CD1c-positive myeloid dendritic cell (primary cell): ENCODE measurements at regions not wholly inside any gene's neighbourhood (a gene's known extent, or its start where the extent isn't known, plus 50 kb on each side); places are given as distances from the start of the nearest gene placed in this dataset.
A peak's percentile ranks its signal among the peaks of the same experiment; 100 is the strongest.
"Not testable (repeated sequence)": the region's sequence is repeated elsewhere in the genome, so short reads cannot be mapped to it uniquely, and the experiment has no call there.

Experiments
- DNase-seq: peaks from one replicate; pipeline ENCODE4 v3.0.0-alpha.2; 2016; ENCODE audit errors: extremely low spot score

DNA sequence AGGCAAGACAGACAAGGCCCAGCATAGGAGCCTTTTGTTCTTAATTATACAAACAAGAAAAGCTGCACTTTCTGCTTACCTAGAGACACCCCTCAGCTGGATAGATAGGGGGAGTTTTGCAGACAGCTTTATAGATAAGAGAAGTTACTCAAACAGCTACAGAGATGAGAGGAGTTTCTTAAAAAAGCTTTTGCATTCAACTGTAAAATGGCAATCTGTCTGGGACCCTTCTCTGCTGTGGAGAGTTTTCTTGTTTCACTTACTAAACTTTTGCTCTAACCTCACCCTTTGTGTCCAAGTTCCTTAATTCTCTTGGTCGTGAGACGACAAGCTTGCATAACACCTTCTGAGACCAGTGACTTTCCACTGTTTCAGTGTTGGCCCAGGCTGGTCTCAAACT is 103.8 kb upstream of the CHORDC1 start:
- peak; percentile 21 for DNase-seq

DNA sequence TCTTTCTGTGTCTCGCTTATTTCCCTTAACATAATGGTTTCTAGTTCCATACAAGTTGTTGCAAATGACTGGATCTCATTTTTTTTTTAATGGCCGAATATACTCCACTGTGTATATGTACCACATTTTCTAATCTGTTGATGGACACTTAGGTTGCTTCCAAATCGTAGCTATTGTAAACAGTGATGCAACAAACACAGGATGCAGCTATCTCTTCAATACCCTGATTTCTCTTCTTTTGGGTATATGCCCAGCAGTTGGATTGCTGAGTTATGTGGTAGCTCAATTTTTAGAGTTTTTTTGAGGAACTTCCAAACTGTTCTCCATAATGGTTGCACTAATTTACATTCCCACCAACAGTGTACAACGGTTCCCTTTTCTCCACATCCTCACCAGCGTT is 100.4 kb upstream of the CHORDC1 start:
- DNase-seq, result no peak

DNA sequence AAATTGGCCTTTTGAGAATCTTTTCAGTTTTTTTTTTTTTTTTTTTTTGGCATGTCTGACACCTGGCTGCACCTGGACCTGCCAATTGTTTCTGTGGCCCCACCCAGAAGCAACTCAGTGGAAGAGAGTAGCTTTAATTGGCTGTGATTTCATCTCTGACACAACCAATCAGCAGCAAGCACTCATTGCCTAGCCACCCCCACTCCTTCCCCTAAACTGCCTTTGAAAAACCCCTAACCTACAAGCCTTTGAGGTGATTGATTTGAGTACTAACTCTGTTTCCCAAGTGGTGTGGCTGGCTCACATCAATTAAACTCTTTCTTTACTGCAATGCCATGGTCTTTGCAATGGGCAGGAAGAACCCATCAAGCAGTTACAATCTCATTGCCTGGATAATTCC is 98.2 kb upstream of the CHORDC1 start:
- no peak for DNase-seq

DNA sequence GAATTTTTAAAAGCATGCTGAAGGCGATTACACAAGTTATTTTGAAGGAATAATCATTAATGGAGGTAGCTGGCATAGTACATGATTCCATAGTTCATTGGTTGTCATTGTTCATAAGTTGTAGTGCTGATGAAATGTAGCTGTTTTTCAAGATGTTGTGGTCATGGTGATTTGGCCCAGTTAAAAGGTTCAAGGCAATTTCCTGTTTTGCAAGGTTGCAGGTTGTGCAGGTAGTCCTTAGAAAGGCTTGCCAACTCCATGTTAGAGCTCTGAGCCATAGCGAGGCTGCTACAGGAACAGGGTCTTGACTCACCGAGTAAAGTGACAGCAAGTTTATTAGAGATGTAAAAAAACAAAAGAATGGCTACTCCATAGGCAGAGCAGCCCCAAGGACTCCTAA is 95.8 kb upstream of the CHORDC1 start:
- no peak for DNase-seq

DNA sequence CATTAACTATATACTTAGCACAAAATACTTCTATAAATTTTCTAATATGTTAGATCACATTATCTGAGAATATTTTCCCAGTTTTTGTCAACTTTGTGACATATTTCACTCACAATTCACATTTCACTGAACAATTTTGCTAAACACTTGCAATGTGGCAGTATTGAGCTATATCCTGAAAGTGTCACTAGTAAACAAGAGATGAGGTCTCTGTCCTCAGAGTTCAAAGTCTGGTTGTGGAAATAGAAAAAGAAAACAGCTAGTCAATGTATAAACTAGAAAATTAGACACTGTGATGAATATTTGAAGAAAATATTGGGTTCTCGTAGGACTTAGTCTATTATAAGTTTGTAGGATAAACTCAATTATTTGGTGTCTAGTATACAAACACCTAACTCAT is 87.4 kb upstream of the CHORDC1 start:
- no peak for DNase-seq

DNA sequence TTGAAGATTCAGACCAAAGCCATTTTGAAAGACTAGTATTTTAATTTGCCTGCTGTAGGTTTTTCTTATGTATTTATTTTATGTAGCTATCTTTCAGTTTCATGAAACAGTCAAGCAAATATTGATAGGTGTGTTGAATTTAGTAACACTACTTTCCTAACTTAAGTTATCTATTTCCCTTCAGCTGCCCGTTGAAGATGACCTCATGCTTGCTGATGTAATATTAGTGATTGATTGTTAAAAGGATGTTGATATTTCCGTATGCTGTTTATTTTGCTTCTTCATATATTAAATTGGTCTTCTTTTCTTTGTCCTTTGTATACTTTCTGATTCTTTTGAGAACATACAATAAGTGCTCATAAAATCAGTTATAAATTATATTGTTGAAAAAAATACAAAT is 86.8 kb upstream of the CHORDC1 start:
- DNase-seq, result no peak

DNA sequence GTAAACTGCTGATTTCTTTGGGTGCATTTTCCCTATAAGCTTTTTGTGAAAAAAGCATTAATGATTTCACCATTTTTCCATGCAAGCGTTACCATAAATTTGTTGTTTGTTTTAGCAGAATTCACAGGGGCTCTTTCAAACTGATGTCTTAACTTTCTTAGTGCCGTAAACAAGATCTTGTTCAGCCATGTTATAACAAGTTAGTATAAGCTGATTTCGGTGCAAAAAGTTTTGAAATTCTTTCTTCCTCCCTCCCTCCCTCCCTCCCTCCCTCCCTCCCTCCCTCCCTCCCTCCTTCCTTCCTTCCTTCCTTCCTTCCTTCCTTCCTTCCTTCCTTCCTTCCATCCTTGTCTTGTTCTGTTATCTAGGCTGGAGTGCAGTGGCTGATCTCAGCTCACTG is 71.7 kb upstream of the CHORDC1 start:
- no peak for DNase-seq

DNA sequence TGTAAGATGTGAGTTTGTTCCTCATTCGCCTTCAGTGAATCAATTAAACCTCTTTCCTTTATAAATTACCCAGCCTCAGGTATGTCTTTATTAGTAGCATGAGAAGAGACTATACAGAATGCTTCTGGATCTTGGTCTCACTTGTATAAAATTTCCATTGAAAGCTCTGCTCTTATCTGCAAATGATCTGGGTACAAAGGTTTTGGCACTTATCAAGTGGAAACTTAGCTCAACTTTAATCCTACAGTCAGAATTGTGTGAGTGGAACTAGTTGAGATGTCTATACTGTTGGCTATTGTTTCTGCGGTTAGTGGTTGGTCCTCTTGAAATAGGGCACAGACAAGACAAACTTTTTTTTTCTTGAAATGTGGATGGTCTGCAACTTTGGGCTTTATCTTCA is 71.2 kb upstream of the CHORDC1 start:
- no peak for DNase-seq

DNA sequence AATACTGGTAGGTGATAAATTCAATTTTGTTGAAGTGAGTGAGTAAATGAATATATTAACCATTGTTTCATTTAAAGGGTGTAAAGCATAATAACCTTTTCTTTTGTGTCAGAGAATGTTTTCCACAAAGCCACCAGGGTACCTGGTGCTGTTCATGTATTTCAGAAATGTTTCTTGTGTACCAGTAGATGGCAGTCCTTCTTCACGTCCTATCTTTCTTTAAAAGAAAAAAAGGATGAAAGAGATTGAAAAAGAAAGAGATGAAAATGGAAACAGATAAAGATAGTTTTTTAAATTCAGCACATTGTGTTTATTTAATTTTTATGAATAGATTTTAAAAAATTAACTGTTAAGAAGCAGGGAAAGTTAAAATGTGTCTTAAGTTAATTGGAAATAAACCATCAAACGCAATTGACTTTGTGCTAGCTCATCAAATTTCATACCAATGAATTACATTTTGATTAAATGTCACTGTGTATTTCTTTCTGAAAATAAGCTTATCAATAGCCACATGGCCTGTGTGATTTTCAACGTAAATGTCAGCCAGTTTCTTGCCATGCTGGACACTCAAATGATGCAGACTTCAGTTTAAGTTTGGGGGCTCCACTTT is 65.5 kb upstream of the CHORDC1 start:
- DNase-seq, result peak; percentile 15

DNA sequence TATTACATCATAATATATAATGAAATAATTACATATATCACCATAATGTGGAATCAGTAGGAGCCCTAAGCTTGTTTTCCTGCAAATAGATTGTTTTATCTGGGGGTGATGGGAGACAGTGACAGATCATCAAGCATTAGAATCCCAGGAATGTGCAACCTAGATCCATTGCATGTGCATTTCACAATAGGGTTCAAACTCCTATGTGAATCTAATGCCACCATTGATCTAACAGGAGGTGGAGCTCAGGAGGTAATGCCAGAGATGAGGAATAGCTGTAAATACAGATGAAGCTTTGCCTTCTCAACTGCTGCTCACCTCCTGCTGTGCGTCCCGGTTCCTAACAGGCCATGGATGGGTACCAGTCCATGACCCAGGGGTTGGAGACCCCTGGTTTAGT is 63.8 kb upstream of the CHORDC1 start:
- DNase-seq, result no peak

DNA sequence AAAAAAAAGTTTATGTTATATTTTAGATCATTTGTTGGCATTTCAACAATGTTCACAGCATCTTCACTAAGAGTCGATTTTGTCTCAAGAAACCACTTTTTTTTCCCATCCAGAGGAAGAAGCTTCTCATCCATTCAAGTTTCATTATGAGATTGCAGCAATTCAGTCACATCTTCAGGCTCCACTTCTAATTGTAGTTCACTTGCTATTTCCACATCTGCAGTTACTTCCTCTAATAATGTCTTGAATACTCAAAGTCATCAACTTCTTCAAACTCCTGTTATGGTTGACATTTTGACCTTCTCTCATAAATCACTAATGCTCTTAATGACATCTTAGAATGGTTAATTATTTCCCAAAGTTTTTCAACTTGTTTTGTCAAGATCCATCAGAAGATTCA is 61.3 kb upstream of the CHORDC1 start:
- peak; percentile 45 for DNase-seq

DNA sequence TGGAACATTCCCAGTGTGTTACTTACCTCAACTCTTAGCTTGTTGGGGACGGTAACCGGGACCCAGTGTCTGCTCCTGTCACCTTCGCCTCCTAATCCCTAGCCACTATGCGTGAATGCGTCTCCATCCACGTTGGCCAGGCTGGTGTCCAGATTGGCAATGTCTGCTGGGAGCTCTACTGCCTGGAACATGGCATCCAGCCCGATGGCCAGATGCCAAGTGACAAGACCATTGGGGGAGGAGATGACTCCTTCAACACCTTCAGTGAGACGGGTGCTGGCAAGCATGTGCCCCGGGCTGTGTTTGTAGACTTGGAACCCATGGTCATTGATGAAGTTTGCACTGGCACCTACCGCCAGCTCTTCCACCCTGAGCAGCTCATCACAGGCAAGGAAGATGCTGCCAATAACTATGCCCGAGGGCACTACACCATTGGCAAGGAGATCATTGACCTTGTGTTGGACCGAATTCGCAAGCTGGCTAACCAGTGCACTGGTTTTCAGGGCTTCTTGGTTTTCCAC is 59.8 kb upstream of the CHORDC1 start:
- not testable (repeated sequence) for DNase-seq

DNA sequence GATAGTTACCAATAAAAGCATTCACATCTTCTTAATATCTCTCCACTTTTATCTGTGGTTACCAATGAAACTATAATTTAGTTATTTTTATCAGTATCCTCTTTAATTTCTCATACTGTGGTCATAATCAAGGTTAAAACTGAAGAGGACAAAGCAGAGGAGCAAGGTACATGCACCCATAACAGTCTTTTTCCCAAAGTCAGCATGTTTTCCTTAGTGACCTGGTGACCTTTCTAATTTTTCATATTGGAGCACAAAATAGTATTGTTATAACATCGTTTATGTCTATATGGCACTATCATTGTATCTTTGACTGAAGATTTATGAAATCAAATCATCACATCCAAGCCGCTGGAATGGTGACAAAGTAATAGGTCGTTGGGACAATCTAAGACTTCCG is 51.5 kb upstream of the CHORDC1 start:
- DNase-seq, result no peak
